ENCODE measurements at regions not wholly inside any gene's neighbourhood (a gene's known extent, or its start where the extent isn't known, plus 50 kb on each side); places are given as distances from the start of the nearest gene placed in this dataset.

DNA sequence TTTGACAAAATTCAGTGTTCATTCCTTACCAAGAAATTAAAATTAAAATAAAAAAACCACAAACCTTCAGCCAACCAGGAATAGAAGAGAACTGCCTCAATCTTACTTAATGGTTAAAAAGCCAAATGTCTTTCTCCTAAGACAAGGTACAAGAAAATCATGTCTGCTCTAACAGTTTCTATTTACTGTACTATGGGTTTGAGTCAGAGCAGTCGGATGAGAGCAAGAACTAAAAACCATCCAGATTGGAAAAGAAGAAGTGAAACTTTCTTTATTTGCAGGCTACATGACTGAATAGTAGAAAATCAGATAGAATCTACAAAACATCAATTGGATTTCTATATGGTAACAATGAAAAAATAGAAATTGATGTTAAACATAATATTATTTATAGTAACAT is 555.5 kb upstream of the TNP1 start:
- Mint-ChIP-seq H3K36me3 (ENCODE audit: low read depth) (no peaks in the 10 kb centered on the region), H3K4me1 (no peaks in the 10 kb centered on the region), H3K27ac (no peak overlapping the region), H3K9me3 (ENCODE audit: low read depth) (no peaks in the 10 kb centered on the region), H3K27me3 (peaks cover 8% of the 10 kb centered on the region), H3K4me3 (no peak overlapping the region)
- ATAC-seq (no peak), DNase-seq (no peak)
- intact Hi-C loops (cut with DNase I, micrococcal nuclease) = no loop called here
- POLR2A ChIA-PET = no interaction called here
- CTCF ChIA-PET = no interaction called here

DNA sequence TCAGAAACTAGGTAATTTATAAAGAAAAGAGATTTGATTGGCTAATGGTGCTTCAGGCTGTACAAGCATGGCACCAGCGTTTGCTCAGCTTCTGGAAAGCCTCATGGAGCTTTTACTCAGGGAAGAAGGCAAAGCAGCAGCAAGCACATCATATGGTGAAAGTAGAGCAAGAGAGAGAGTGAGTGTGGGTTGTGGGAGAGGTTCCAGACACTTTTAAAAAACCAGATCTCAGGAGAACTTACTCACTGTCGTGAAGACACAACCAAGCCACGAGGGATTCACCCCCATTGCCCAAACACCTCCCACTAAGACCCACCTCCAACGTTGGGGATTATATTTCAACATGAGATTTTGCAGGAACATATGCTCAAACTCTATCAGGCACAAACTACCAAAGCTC is 554.6 kb upstream of the TNP1 start:
- intact Hi-C loops (cut with DNase I, micrococcal nuclease) = no loop called here
- Mint-ChIP-seq H3K4me1 (no peaks in the 10 kb centered on the region), H3K27ac (no peak overlapping the region), H3K4me3 (no peak overlapping the region), H3K9me3 (ENCODE audit: low read depth) (no peaks in the 10 kb centered on the region), H3K36me3 (ENCODE audit: low read depth) (no peaks in the 10 kb centered on the region), H3K27me3 (peaks cover 8% of the 10 kb centered on the region)
- CTCF ChIA-PET = no interaction called here
- no peak for DNase-seq
- POLR2A ChIA-PET = no interaction called here
- ATAC-seq = no peak

DNA sequence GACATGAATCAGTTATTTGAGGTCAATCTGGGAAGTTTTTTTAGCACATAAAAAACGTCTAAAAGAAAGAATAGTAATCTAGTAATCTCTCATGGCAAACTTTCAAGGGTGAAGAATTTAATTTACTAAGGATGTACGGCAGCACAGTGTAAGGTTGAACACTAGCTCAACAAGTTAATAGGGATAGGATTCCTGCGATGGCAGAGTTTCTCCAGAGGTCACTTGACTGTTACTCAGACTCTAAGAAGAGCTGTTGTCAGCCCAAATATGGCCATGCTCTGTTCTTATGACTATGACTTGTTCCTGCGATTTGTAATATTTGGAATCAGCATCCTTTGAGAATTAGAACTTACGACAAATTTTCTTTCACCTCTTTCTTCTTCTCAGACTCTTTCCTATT is 553.3 kb upstream of the TNP1 start:
- ChIA-PET CTCF (interaction anchor here (0.8 kb wide), 1 partner anchor 233 kb away, joined by 3 read pairs; no protein-coding TSS in a partner anchor), POLR2A (no interaction called here)
- intact Hi-C loops (cut with DNase I, micrococcal nuclease) = no loop called here
- DNase-seq (no peak), ATAC-seq (no peak)
- Mint-ChIP-seq H3K9me3 (ENCODE audit: low read depth) (no peaks in the 10 kb centered on the region), H3K4me3 (no peak overlapping the region), H3K27me3 (peaks cover 6% of the 10 kb centered on the region), H3K4me1 (no peaks in the 10 kb centered on the region), H3K36me3 (ENCODE audit: low read depth) (no peaks in the 10 kb centered on the region), H3K27ac (no peak overlapping the region)

DNA sequence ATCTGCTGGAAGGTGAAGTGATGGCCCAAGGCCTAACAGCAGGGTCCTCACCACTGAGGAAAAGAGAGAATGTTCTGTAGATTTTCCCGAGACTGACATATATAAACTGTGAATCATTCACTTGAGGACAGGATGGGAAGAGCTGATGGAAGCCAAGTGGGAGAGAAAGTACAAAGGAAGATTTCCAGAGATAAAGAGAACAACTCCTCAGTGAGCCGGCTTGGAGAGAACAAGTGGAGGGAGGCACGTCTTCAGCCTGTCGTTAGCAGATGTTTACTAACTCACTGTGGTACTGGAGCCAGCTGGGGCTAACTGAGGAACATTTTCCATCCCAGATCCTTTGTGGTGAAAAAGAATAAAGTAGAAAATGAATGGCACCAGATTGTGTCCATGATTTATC is 552.9 kb upstream of the TNP1 start:
- DNase-seq (no peak), ATAC-seq (no peak)
- Mint-ChIP-seq H3K9me3 (ENCODE audit: low read depth) (no peaks in the 10 kb centered on the region), H3K36me3 (ENCODE audit: low read depth) (no peaks in the 10 kb centered on the region), H3K4me3 (no peak overlapping the region), H3K27me3 (peaks cover 6% of the 10 kb centered on the region), H3K4me1 (no peaks in the 10 kb centered on the region), H3K27ac (no peak overlapping the region)
- POLR2A ChIA-PET = no interaction called here
- CTCF ChIA-PET = interaction anchor here (0.8 kb wide), 1 partner anchor 234 kb away, joined by 3 read pairs; no protein-coding TSS in a partner anchor
- intact Hi-C loops (cut with DNase I, micrococcal nuclease) = no loop called here

DNA sequence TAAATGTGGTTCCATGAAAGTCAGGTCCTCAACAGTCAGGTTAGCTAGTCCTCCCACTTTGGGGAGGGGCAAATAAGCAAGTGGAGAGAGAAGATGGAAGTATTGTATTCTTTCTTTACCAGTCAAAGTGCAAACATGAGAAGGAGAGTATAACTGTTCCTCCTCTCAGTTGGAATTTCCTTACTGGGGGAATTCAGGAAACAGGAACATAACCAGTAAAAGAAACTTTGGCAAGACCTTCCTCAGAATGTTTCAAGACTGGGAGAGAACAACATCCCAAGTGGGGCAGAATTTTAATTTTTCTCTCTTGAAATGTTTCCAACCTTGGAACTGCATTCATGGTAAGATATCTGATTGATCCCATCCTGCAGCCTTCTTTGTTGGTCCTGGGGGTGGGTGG is 552.4 kb upstream of the TNP1 start:
- ChIA-PET POLR2A (no interaction called here), CTCF (interaction anchor here (0.8 kb wide), 1 partner anchor 43 kb away, joined by 5 read pairs; no protein-coding TSS in a partner anchor)
- no peak for ATAC-seq
- no peak for DNase-seq
- Mint-ChIP-seq H3K27ac (no peak overlapping the region), H3K4me1 (no peaks in the 10 kb centered on the region), H3K36me3 (ENCODE audit: low read depth) (no peaks in the 10 kb centered on the region), H3K9me3 (ENCODE audit: low read depth) (no peaks in the 10 kb centered on the region), H3K4me3 (no peak overlapping the region), H3K27me3 (peaks cover 6% of the 10 kb centered on the region)
- intact Hi-C loops (cut with DNase I, micrococcal nuclease) = no loop called here

DNA sequence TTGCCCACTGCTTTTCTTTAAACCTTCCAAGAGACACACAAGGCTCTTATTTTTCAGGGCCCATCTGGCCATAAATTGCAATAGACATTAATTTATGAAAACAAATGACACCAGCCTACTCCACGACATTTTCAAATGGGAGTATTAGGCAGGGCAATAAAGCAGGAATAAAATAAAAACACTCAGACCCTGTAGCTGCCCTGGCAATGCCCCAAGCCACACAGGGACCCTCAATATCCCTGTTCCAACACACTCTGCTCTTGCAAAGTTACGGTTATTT is 550.8 kb upstream of the TNP1 start:
- H3K36me3 Mint-ChIP-seq (ENCODE audit: low read depth) = no peaks in the 10 kb centered on the region
- H3K27me3 Mint-ChIP-seq = peaks cover 6% of the 10 kb centered on the region
- H3K4me3 Mint-ChIP-seq = no peak overlapping the region
- POLR2A ChIA-PET = no interaction called here
- H3K4me1 Mint-ChIP-seq = no peaks in the 10 kb centered on the region
- no peaks in the 10 kb centered on the region for H3K9me3 Mint-ChIP-seq (ENCODE audit: low read depth)
- intact Hi-C loops (cut with DNase I, micrococcal nuclease) = no loop called here
- DNase-seq (no peak), ATAC-seq (no peak)
- CTCF ChIA-PET = interaction anchor here (0.8 to 1.0 kb wide), 2 partner anchors 322 to 641 kb away, joined by 3 read pairs; no protein-coding TSS in a partner anchor
- H3K27ac Mint-ChIP-seq = no peak overlapping the region

DNA sequence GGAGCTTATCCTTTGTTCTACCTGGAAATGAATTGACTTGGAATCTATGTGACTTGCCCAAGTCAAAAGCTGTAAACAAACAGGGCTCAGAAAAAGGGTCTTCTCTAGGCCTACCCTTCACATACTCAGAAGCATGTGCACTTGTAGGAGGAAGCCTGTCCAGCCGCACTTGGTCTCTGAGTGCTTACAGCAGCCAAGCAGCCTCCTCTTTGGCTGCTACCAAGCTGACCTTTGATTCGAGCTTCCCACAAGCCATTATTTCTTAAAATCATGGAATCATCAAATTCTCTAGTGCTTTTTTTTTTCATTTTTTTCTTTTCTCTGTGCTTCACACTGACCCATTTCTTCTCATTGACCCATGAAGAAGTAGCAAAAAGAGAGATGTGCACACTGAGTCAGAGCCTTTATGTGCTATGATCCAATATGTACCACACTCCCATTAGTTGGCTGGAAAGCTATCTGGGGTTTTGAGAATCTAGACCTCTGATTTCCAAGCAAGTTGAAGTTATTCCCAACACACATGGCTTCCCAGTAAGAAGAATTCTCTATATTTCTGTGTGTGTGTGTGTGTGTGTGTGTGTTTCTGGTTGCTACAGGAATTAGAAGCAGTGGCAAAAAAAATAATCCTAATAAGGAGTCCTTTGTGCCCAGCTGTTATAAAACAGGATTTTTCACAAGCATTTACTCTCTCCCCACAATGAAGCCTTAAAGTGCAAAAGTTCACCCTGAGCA is 550.3 kb upstream of the TNP1 start:
- DNase-seq (no peak), ATAC-seq (no peak)
- H3K27me3 Mint-ChIP-seq = peaks cover 6% of the 10 kb centered on the region
- ChIA-PET CTCF (interaction anchor here (1.0 kb wide), 1 partner anchor 321 kb away, joined by 3 read pairs; no protein-coding TSS in a partner anchor), POLR2A (no interaction called here)
- H3K4me3 Mint-ChIP-seq = no peak overlapping the region
- peaks cover under 1% of the 10 kb centered on the region for H3K4me1 Mint-ChIP-seq
- intact Hi-C loops (cut with DNase I, micrococcal nuclease) = no loop called here
- H3K9me3 Mint-ChIP-seq (ENCODE audit: low read depth) = no peaks in the 10 kb centered on the region
- H3K27ac Mint-ChIP-seq = no peak overlapping the region
- no peaks in the 10 kb centered on the region for H3K36me3 Mint-ChIP-seq (ENCODE audit: low read depth)

DNA sequence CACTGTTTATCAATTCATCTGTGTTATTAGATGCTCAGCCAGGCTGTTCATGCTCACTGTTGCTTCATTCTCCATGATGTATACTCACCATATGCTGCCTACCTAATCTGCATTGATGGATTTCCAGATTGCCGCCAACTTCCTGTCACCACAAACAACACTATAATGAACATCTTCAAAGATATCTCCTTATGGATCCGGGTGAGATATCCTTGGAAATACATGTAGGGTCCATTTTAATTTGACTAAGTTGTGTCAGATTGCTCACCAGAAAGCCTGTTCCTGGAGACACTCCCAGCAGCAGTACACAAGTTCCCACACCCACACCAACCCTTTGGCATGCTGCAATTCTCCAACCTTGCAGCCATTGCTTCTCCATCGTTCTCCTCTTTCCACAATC is 547.5 kb upstream of the TNP1 start:
- POLR2A ChIA-PET = no interaction called here
- H3K27me3 Mint-ChIP-seq = no peaks in the 10 kb centered on the region
- DNase-seq = no peak
- H3K9me3 Mint-ChIP-seq (ENCODE audit: low read depth) = no peaks in the 10 kb centered on the region
- no peak for ATAC-seq
- H3K4me1 Mint-ChIP-seq = peaks cover 2% of the 10 kb centered on the region
- no peak overlapping the region for H3K27ac Mint-ChIP-seq
- intact Hi-C loops (cut with DNase I, micrococcal nuclease) = no loop called here
- no peak overlapping the region for H3K4me3 Mint-ChIP-seq
- no peaks in the 10 kb centered on the region for H3K36me3 Mint-ChIP-seq (ENCODE audit: low read depth)
- CTCF ChIA-PET = no interaction called here

DNA sequence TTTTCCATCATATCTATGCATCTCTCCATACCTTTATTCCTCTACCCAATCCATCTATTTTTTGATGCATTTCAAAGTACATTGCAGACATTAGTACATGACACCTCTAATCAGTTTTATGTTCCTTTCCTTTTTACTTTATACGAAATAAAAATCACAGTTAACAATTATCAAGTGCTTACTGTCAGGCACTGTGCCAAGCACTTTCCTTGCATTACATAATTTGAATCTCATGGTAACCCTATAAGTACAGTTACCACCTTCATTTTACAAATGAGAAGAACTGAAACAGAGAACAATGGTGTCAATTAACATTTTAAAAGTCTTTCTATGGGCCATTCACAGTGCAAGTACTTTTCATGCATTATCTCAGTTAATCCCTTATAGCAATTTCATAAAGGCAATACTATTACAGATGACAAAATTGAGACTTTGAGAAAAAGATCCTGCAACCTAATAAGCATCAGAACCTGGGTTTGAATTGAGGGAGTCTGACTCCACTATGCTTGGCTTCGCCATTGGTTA is 544.4 kb upstream of the TNP1 start:
- no peak overlapping the region for H3K4me3 Mint-ChIP-seq
- peaks cover 5% of the 10 kb centered on the region for H3K4me1 Mint-ChIP-seq
- ATAC-seq (no peak), DNase-seq (no peak)
- no peaks in the 10 kb centered on the region for H3K36me3 Mint-ChIP-seq (ENCODE audit: low read depth)
- CTCF ChIA-PET = interaction anchor here (0.7 to 0.8 kb wide), 2 partner anchors 108 to 1692 kb away, joined by 3 to 7 read pairs; no protein-coding TSS in a partner anchor
- POLR2A ChIA-PET = no interaction called here
- intact Hi-C loops (cut with DNase I, micrococcal nuclease) = no loop called here
- no peak overlapping the region for H3K27ac Mint-ChIP-seq
- H3K27me3 Mint-ChIP-seq = no peaks in the 10 kb centered on the region
- no peaks in the 10 kb centered on the region for H3K9me3 Mint-ChIP-seq (ENCODE audit: low read depth)

DNA sequence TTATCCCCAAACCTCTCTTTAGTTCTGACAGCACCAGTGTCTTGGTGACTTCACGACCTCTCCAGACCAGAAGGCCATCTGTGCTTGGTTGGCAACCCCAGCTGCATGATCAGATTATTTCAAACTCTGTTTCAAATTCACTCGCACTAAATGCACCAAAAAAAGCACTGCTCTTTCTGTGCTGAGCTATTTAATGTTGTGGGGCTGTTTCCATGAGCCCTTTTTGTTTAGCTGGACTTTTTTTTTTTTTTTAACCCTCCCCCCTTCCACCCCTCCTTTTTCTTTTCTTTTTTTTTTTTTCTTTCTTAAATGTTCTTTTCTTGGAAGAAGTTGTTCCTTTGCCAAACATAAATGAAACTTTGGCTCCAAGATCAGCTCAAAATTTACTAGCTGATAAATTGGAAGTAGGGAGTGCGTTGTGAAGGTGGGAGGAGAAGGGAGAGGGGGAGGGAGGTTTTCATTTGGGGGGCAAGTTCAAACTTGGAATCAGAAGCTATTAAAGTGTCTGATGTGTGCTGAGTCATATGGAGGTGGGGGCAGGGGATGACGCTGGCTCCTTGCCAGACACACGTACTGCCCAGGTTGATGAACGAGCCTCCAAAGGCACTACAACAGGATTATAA is 543.0 kb upstream of the TNP1 start:
- peaks cover 16% of the 10 kb centered on the region for H3K4me1 Mint-ChIP-seq
- intact Hi-C loops (cut with DNase I, micrococcal nuclease) = no loop called here
- H3K27ac Mint-ChIP-seq = no peak overlapping the region
- ATAC-seq = no peak
- H3K36me3 Mint-ChIP-seq (ENCODE audit: low read depth) = peaks cover 1% of the 10 kb centered on the region
- POLR2A ChIA-PET = no interaction called here
- DNase-seq = no peak
- no peak overlapping the region for H3K4me3 Mint-ChIP-seq
- no peaks in the 10 kb centered on the region for H3K9me3 Mint-ChIP-seq (ENCODE audit: low read depth)
- CTCF ChIA-PET = no interaction called here
- H3K27me3 Mint-ChIP-seq = no peaks in the 10 kb centered on the region

DNA sequence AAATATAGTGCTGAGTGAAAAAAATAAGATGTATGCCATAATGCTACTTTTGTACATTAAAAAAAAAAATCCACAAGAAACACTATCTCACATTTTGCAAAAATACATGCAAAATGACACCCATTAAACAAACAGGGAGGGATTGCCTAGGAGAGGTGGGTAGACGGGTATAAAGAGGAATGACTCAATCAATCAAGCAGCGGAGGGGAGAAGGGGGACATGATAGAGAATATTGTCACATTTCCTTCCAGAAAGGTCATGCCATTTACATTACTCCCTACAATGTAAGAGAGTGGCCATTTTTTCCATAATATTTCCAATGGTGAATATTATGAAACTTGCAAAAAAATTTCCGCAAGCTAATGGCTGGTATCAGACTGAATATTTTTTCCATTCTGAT is 542.3 kb upstream of the TNP1 start:
- intact Hi-C loops (cut with DNase I, micrococcal nuclease) = no loop called here
- no peak for ATAC-seq
- ChIA-PET CTCF (no interaction called here), POLR2A (no interaction called here)
- Mint-ChIP-seq H3K9me3 (ENCODE audit: low read depth) (no peaks in the 10 kb centered on the region), H3K4me3 (no peak overlapping the region), H3K27me3 (no peaks in the 10 kb centered on the region), H3K36me3 (ENCODE audit: low read depth) (peaks cover 1% of the 10 kb centered on the region), H3K4me1 (peaks cover 16% of the 10 kb centered on the region), H3K27ac (no peak overlapping the region)
- DNase-seq = no peak

DNA sequence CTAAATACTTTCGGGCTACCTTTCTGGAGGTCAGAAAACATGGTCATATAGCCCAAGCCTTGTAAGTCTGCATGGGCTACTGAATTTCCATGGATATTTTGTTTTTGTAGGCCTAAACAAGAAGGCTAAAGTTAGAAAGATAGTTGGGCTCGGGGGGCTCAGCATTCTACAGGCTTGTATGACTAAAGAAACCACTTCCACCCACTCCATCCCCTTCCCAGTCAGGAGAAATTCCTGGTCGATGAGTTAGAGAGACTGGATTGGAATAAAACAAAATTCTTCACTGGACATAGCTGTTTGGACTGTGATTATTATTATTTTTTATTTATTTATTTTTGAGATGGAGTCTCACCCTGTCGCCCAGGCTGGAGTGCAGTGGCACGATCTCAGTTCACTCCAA is 539.4 kb upstream of the TNP1 start:
- Mint-ChIP-seq H3K4me1 (peaks cover 14% of the 10 kb centered on the region), H3K9me3 (ENCODE audit: low read depth) (no peaks in the 10 kb centered on the region), H3K36me3 (ENCODE audit: low read depth) (peaks cover 1% of the 10 kb centered on the region), H3K27me3 (no peaks in the 10 kb centered on the region), H3K27ac (no peak overlapping the region), H3K4me3 (no peak overlapping the region)
- POLR2A ChIA-PET = no interaction called here
- intact Hi-C loops (cut with DNase I, micrococcal nuclease) = no loop called here
- CTCF ChIA-PET = no interaction called here
- DNase-seq = no peak
- ATAC-seq = no peak

All from activated CD4-positive, alpha-beta T cell treated with anti-CD3 and anti-CD28 coated beads for 36 hours (primary cell).